Vagina (tissue), 2 donors: ENCODE measurements at regions not wholly inside any gene's neighbourhood (a gene's known extent, or its start where the extent isn't known, plus 50 kb on each side); places are given as distances from the start of the nearest gene placed in this dataset.

Source experiments
- CTCF ChIP-seq, 3 experiments: fragments of 450-650 bp in 2 of 3; fragments of 200-600 bp in 1 of 3; sonication (generic) in 1 of 3; IDR thresholded peaks; one replicate each; pipeline ENCODE4 v1.5.1; 2017 to 2019; ENCODE audit warnings: antibody characterized with exemption in 3 of 3, mild to moderate bottlenecking in 2 of 3, moderate library complexity in 2 of 3
- POLR2AphosphoS5 ChIP-seq, 2 donors: sonication (generic); formaldehyde crosslinking; IDR thresholded peaks; one replicate each; pipeline ENCODE4 v1.9.0; 2017; ENCODE audit warnings: antibody characterized with exemption in 2 of 2, mild to moderate bottlenecking in 2 of 2, low read depth in 1 of 2; ENCODE audit not compliant: insufficient read depth in 1 of 2

GRCh38 chr2:175560521-175561169, 379.1 kb upstream of the ATP5MC3 start:
- no peak for TF ChIP-seq CTCF (IDR thresholded peaks at IDR 0.05)
- TF ChIP-seq POLR2AphosphoS5 (IDR thresholded peaks at IDR 0.05; ENCODE audit: insufficient read depth in 1 of 2, low read depth in 1 of 2) = no peak
